NCI-H446 (cell line): ENCODE measurements at regions not wholly inside any gene's neighbourhood (a gene's known extent, or its start where the extent isn't known, plus 50 kb on each side); places are given as distances from the start of the nearest gene placed in this dataset.
"Not testable (repeated sequence)": the region's sequence is repeated elsewhere in the genome, so short reads cannot be mapped to it uniquely, and the experiment has no call there.

ENCODE experiments used
- DNase-seq, 2 experiments: peaks; one replicate each; lab custom pipeline; 2025; lab: John Stamatoyannopoulos, UW

GRCh38 chr2:3036432-3037125 lies 341.0 kb downstream of the EIPR1 start:
- no peak for DNase-seq

- DNase-seq: no peak
Observed at GRCh38 chr2:3035385-3036050, 342.1 kb downstream of the EIPR1 start.

GRCh38 chr2:3034856-3035255 lies 342.8 kb downstream of the EIPR1 start:
- DNase-seq: no peak

GRCh38 chr2:3034396-3034795 lies 343.2 kb downstream of the EIPR1 start:
- DNase-seq: no peak

- DNase-seq: no peak
Observed at GRCh38 chr2:3033315-3033714, 344.3 kb downstream of the EIPR1 start.

- DNase-seq: not testable (repeated sequence)
Observed at GRCh38 chr2:3030791-3031190, 346.8 kb downstream of the EIPR1 start.

GRCh38 chr2:3025984-3026383 lies 351.6 kb downstream of the EIPR1 start:
- DNase-seq: no peak

- DNase-seq: no peak
Observed at GRCh38 chr2:3025261-3025660, 352.4 kb downstream of the EIPR1 start.

GRCh38 chr2:3024401-3024935 lies 353.1 kb downstream of the EIPR1 start:
- no peak for DNase-seq

- DNase-seq: no peak
Observed at GRCh38 chr2:3023531-3023930, 354.1 kb downstream of the EIPR1 start.

- no peak for DNase-seq
Observed at GRCh38 chr2:3022841-3023372, 354.7 kb downstream of the EIPR1 start.

- no peak for DNase-seq
Observed at GRCh38 chr2:3021720-3022119, 355.9 kb downstream of the EIPR1 start.

GRCh38 chr2:3010001-3010400 lies 367.6 kb downstream of the EIPR1 start:
- no peak for DNase-seq

GRCh38 chr2:3009483-3009882 lies 368.1 kb downstream of the EIPR1 start:
- DNase-seq: no peak

GRCh38 chr2:3009005-3009404 lies 368.6 kb downstream of the EIPR1 start:
- DNase-seq: no peak

GRCh38 chr2:3008561-3008960 lies 369.1 kb downstream of the EIPR1 start:
- DNase-seq: no peak

- no peak for DNase-seq
Observed at GRCh38 chr2:3007135-3007534, 370.5 kb downstream of the EIPR1 start.

GRCh38 chr2:3005859-3006501 lies 371.6 kb downstream of the EIPR1 start:
- no peak for DNase-seq

- no peak for DNase-seq
Observed at GRCh38 chr2:3001615-3002560, 375.7 kb downstream of the EIPR1 start.

- no peak for DNase-seq
Observed at GRCh38 chr2:3000968-3001367, 376.6 kb downstream of the EIPR1 start.

- DNase-seq: no peak
Observed at GRCh38 chr2:3000125-3000524, 377.5 kb downstream of the EIPR1 start.

- no peak for DNase-seq
Observed at GRCh38 chr2:2998971-2999370, 378.6 kb downstream of the EIPR1 start.
